ENCODE measurements at regions not wholly inside any gene's neighbourhood (a gene's known extent, or its start where the extent isn't known, plus 50 kb on each side); places are given as distances from the start of the nearest gene placed in this dataset.

- no peak for TF ChIP-seq REST (IDR thresholded peaks at IDR 0.05; ENCODE audit: insufficient read depth in 1 of 2, low read depth in 2 of 2, low read length in 1 of 2)
- TF ChIP-seq CTCF (IDR thresholded peaks at IDR 0.05): no peak; the same call in 1 of the 2 replicates
Measured at GRCh38 chr4:32697281-32697814, 1977.2 kb downstream of the PCDH7 start.

Measured in Panc1 (cell line).